ENCODE measurements at regions not wholly inside any gene's neighbourhood (a gene's known extent, or its start where the extent isn't known, plus 50 kb on each side); places are given as distances from the start of the nearest gene placed in this dataset.

DNA sequence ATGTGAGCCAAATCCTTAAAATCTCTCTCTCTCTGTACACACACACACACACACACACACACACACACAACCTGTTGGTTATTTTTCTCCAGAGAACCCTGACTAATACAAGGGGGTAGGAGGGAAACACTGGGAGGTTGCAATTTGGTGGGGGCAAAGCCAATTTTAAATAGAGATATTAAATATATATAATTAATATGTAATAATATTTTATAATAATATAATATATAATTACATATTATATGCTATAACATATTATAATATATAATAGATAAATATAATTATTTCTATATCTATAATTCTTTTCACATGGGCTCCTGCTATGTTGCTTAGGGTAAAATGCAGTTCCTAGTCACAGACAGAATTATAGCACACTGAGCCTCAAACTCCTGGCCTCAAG is 1354.2 kb downstream of the FSTL5 start:
- TF ChIP-seq TP53 (CRISPR knock-in tag; IDR thresholded peaks at IDR 0.05) = no peak
- no peak for TF ChIP-seq JUN (IDR thresholded peaks at IDR 0.05)
- no peak for TF ChIP-seq CEBPB (IDR thresholded peaks at IDR 0.05)
- no peak for TF ChIP-seq MAFK (IDR thresholded peaks at IDR 0.05; ENCODE audit: partially characterized antibody)
- TF ChIP-seq EP300 (IDR thresholded peaks at IDR 0.05) = no peak
- TF ChIP-seq PHF8 (IDR thresholded peaks at IDR 0.05; ENCODE audit: borderline replicate concordance, low read depth) = no peak
- TF ChIP-seq CTCF (IDR thresholded peaks at IDR 0.05) = no peak
- no peak for TF ChIP-seq POLR2A (IDR thresholded peaks at IDR 0.05; ENCODE audit: low read length)
- TF ChIP-seq USF2 (IDR thresholded peaks at IDR 0.05) = no peak
- TF ChIP-seq HOXA7 (CRISPR knock-in tag; IDR thresholded peaks at IDR 0.05) = no peak
- TF ChIP-seq KDM1A (IDR thresholded peaks at IDR 0.05; ENCODE audit: low read depth) = no peak
- no peak for TF ChIP-seq ESRRA (IDR thresholded peaks at IDR 0.05; ENCODE audit: borderline replicate concordance, low read length)
